Left ventricle myocardium inferior (tissue), 1 donor: ENCODE measurements at regions not wholly inside any gene's neighbourhood (a gene's known extent, or its start where the extent isn't known, plus 50 kb on each side); places are given as distances from the start of the nearest gene placed in this dataset.

ENCODE experiments used
- DNase-seq: peaks from one replicate; pipeline ENCODE4 v3.0.0-alpha.2; 2020
- H3K27ac ChIP-seq: fragments of 200-600 bp; replicated peaks from 2 replicates; pipeline ENCODE4 v1.8.0; 2021
- H3K27me3 ChIP-seq: fragments of 200-600 bp; 2 replicates; pipeline ENCODE4 v1.8.0; 2021; ENCODE audit warnings: low read depth
- H3K36me3 ChIP-seq: fragments of 200-600 bp; 2 replicates; pipeline ENCODE4 v1.8.0; 2021
- H3K4me1 ChIP-seq: fragments of 200-600 bp; 2 replicates; pipeline ENCODE4 v1.8.0; 2021
- H3K4me3 ChIP-seq: fragments of 200-600 bp; 2 replicates; pipeline ENCODE4 v1.8.0; 2021; ENCODE audit warnings: mild to moderate bottlenecking, moderate library complexity
- H3K9me3 ChIP-seq: fragments of 200-600 bp; replicated peaks from 2 replicates; pipeline ENCODE4 v1.8.0; 2021
- CTCF ChIP-seq: fragments of 200-600 bp; IDR thresholded peaks from 2 replicates; pipeline ENCODE4 v1.8.0; 2021; ENCODE audit warnings: antibody characterized with exemption, mild to moderate bottlenecking, borderline replicate concordance
- intact Hi-C: fragments of 100-400 bp; cut with micrococcal nuclease; formaldehyde crosslinking; loops from one replicate; pipeline ENCODE4 v1.11.0; 2022
- donor health status: DM: no; HTN: yes; CAD: no; lungs with severe emphysema.

GRCh38 chr11:71327156-71328085 lies 75.0 kb upstream of the SHANK2 start:
- intact Hi-C loops: no loop called here
- no peak for TF ChIP-seq CTCF
- Histone ChIP-seq H3K9me3 (no peaks in the 10 kb centered on the region), H3K27ac (no peak overlapping the region), H3K4me1 (no peaks in the 10 kb centered on the region), H3K27me3 (peaks cover 56% of the 10 kb centered on the region), H3K36me3 (no peaks in the 10 kb centered on the region), H3K4me3 (no peak overlapping the region)
- DNase-seq: no peak

DNA sequence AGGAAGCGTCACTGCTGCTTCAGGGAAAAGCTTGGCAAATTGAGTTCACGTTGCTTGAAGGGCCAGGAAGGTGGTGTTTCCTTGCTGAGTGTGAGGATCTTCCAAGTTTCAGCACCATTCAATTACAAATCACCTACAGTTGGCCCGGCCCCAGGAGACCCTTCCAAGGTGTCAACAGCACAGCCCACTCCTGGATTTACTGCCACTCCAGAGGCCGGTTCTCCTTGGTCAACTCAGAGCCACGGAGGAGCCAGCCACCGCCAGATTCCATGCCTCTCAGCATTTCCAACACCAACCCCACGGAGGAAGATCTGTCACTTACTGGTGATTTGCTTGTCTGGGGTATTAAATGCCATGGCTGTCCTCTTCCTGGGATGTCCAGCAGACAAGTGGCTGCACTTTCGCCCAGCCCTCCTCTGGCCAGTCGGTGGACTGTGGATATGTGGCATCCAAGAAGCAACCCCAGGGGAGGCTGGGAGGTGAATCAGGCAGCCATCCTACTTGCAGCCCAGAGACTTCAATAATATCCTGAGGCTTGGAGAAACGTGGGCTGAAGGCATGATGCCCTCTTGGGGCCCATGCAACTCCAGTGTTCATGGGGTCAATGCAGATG lies 74.1 kb upstream of the SHANK2 start:
- Histone ChIP-seq H3K4me3 (no peak overlapping the region), H3K27ac (no peak overlapping the region), H3K27me3 (peaks cover 58% of the 10 kb centered on the region), H3K36me3 (no peaks in the 10 kb centered on the region), H3K9me3 (no peaks in the 10 kb centered on the region), H3K4me1 (no peaks in the 10 kb centered on the region)
- intact Hi-C loops: no loop called here
- no peak for TF ChIP-seq CTCF
- DNase-seq: no peak

- H3K36me3 ChIP-seq: no peaks in the 10 kb centered on the region
- H3K4me1 ChIP-seq: no peaks in the 10 kb centered on the region
- no peak overlapping the region for H3K27ac ChIP-seq
- intact Hi-C loops: no loop called here
- no peak for TF ChIP-seq CTCF
- H3K27me3 ChIP-seq: peaks cover 58% of the 10 kb centered on the region
- no peaks in the 10 kb centered on the region for H3K9me3 ChIP-seq
- DNase-seq: no peak
- H3K4me3 ChIP-seq: no peak overlapping the region
Measured at GRCh38 chr11:71325418-71326327, 73.3 kb upstream of the SHANK2 start.

DNA sequence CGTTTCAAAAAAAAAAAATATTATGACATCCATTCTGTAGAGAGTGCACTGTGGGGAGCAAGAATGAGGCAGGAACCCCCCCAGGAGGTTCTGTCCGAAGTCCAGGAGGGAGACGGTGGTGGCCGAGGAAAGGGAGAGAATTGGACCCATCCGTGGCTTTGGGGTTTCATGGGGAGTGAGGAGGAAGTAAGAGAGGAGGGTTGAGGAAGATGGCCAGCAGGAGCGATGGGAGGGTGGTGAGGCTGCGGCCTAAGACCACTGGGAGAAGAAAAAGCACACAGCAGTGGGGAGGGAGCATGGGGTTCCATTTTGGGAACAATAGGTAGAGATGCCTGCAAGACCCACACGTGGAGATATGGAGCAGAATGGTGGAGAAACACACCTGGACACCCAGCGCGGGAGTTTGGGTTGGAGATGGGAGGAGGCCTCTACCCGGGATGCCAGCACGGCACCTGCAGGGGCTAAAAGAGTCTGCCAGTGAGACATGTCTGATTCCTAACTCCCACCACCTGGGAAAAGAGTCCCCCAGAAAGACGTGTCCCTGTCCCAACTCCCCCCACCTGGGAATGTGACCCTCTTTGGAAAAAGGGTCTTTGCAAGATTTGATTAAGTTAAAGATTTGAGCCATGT lies 72.5 kb upstream of the SHANK2 start:
- H3K4me3 ChIP-seq: no peak overlapping the region
- no peaks in the 10 kb centered on the region for H3K36me3 ChIP-seq
- no peaks in the 10 kb centered on the region for H3K4me1 ChIP-seq
- no peak overlapping the region for H3K27ac ChIP-seq
- intact Hi-C loops: no loop called here
- peaks cover 5% of the 10 kb centered on the region for H3K9me3 ChIP-seq
- DNase-seq: no peak
- TF ChIP-seq CTCF: no peak
- H3K27me3 ChIP-seq: peaks cover 61% of the 10 kb centered on the region

DNA sequence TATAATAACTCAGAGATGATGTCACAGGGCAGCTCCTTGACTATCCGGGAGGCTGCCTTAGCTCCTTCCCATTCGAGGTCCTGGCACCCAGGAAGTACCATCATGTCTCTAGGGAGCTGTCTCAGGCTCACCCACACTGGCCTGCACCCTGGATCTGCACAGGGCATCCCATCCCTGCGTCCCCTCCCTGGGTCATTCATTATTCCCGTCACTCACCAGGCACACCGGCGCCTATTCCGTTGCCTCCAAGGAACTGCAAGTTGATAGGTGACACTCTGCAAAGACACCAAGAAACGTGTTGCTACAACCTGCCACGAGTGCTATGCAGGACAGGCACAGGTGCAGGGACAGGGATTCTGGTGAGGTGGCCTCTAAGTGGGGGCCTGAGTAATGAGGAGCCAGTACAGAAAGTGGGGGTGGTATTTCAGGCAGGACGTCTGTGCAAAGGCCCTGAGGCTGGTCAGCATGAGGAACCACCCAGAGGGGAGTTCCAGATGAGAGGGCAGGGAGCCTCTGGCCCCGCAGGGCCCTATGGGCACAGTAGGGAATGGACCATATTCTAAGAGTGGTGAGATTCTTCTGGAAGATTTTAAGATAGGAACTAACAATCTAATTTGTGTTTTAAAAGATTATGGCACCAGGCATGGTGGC lies 71.6 kb upstream of the SHANK2 start:
- peaks cover 65% of the 10 kb centered on the region for H3K27me3 ChIP-seq
- peaks cover 14% of the 10 kb centered on the region for H3K9me3 ChIP-seq
- DNase-seq: no peak
- TF ChIP-seq CTCF: no peak
- H3K36me3 ChIP-seq: no peaks in the 10 kb centered on the region
- no peak overlapping the region for H3K4me3 ChIP-seq
- H3K27ac ChIP-seq: no peak overlapping the region
- intact Hi-C loops: no loop called here
- no peaks in the 10 kb centered on the region for H3K4me1 ChIP-seq
